K562 (cell line): ENCODE measurements at regions not wholly inside any gene's neighbourhood (a gene's known extent, or its start where the extent isn't known, plus 50 kb on each side); places are given as distances from the start of the nearest gene placed in this dataset.

ENCODE experiments used
- CEBPB ChIP-seq: fragments of 450-650 bp; IDR thresholded peaks from 2 replicates; pipeline ENCODE4 v1.6.1; 2016; ENCODE audit warnings: missing genetic modification characterization, missing compliant biosample characterization
- CTCF ChIP-seq, 3 experiments: IDR thresholded peaks in 2 of 3; conservative IDR thresholded peaks in 1 of 3; 2 replicates each; pipeline ENCODE4 v1.5.1; 2011 to 2012; ENCODE audit warnings: low read length in 3 of 3, mild to moderate bottlenecking in 3 of 3, control low read depth in 2 of 3, improper control_type of control experiment in 1 of 3, inconsistent platforms in 1 of 3, low read depth in 1 of 3, mixed read lengths in 1 of 3, moderate library complexity in 1 of 3; ENCODE audit not compliant: insufficient read depth in 2 of 3
- NR4A1 ChIP-seq, 2 experiments: fragments of 250-450 bp in 1 of 2; fragments of 450-650 bp in 1 of 2; sonication (Bioruptor Pico) in 1 of 2; IDR thresholded peaks; 2 replicates each; pipeline versions ENCODE4 v1.4.0 to v1.6.1; 2016 to 2020; ENCODE audit warnings: mild to moderate bottlenecking in 2 of 2, missing compliant biosample characterization in 1 of 2, missing genetic modification characterization in 1 of 2, moderate library complexity in 1 of 2
- SMC3 ChIP-seq: conservative IDR thresholded peaks from 2 replicates; pipeline ENCODE4 v1.6.1; 2011; ENCODE audit warnings: low read depth, low read length, improper control_type of control experiment; ENCODE audit not compliant: insufficient read depth

GRCh38 chr20:60131375-60131774, 173.2 kb downstream of the CDH26 start:
- TF ChIP-seq NR4A1 (CRISPR knock-in tag; IDR thresholded peaks at IDR 0.05) (no peak), NR4A1 (tag; IDR thresholded peaks at IDR 0.05) (no peak), CEBPB (tag) (no peak), SMC3 (no peak), CTCF (IDR thresholded peaks at IDR 0.05 in 2 of 3, conservative IDR thresholded peaks at IDR 0.05 in 1 of 3; ENCODE audit: insufficient read depth in 2 of 3, low read depth in 1 of 3, low read length in 3 of 3) (no peak)
